SK-N-SH (cell line): ENCODE measurements at regions not wholly inside any gene's neighbourhood (a gene's known extent, or its start where the extent isn't known, plus 50 kb on each side); places are given as distances from the start of the nearest gene placed in this dataset.

Source experiments
- CTCF ChIA-PET: fragments of 300-600, 350-600 bp; formaldehyde crosslinking; extraction: SDS; loops from one replicate; lab custom pipeline; 2021; lab: Yijun Ruan, JAX
- POLR2A ChIA-PET: fragments of 350-600 bp; sonication (Branson Sonifier 250); formaldehyde crosslinking; extraction: SDS; loops from one replicate; lab custom pipeline; 2020; ENCODE audit warnings: antibody characterized with exemption, inconsistent platforms; lab: Yijun Ruan, JAX
- DNase-seq: peaks from one replicate; pipeline ENCODE4 v3.0.0; 2012
- H2AFZ ChIP-seq: fragments of 200-600 bp; sonication (generic); 2 replicates; pipeline ENCODE4 v1.8.1; 2016; ENCODE audit warnings: antibody characterized with exemption, mild to moderate bottlenecking, low read depth
- H3F3A ChIP-seq: fragments of 200-600 bp; sonication (generic); replicated peaks from 2 replicates; pipeline ENCODE3; 2016; ENCODE audit warnings: antibody characterized with exemption, mild to moderate bottlenecking; ENCODE audit not compliant: insufficient read depth
- H3K27ac ChIP-seq, 2 experiments: fragments of 200-500 bp in 1 of 2; fragments of 200-600 bp in 1 of 2; sonication (Bioruptor generic) in 1 of 2; sonication (generic), shearing (Covaris generic) in 1 of 2; 2 replicates each; pipeline versions ENCODE4 v1.5.1 to v1.6.1; 2014 to 2016; ENCODE audit warnings: low read depth in 2 of 2, inconsistent platforms in 1 of 2, low read length in 1 of 2, mild to moderate bottlenecking in 1 of 2, mixed read lengths in 1 of 2
- H3K27me3 ChIP-seq: fragments of 200-600 bp; sonication (generic), shearing (Covaris generic); 2 replicates; pipeline ENCODE4 v1.6.1; 2016; ENCODE audit warnings: mixed run types; ENCODE audit not compliant: insufficient read depth
- H3K36me3 ChIP-seq, 2 experiments: fragments of 200-500 bp in 1 of 2; fragments of 200-600 bp in 1 of 2; sonication (Bioruptor generic) in 1 of 2; sonication (generic) in 1 of 2; replicated peaks in 1 of 2; 2 replicates each; pipeline versions ENCODE3 to v1.5.1; 2014 to 2016; ENCODE audit warnings: low read length in 1 of 2, mild to moderate bottlenecking in 1 of 2; ENCODE audit not compliant: insufficient read depth in 2 of 2, control insufficient read depth in 1 of 2
- H3K4me1 ChIP-seq, 2 experiments: fragments of 200-500 bp in 1 of 2; fragments of 200-600 bp in 1 of 2; sonication (Bioruptor generic) in 1 of 2; sonication (generic), shearing (Covaris generic) in 1 of 2; 2 replicates each; pipeline versions ENCODE4 v1.5.1 to v1.6.1; 2014 to 2016; ENCODE audit warnings: low read depth in 1 of 2, low read length in 1 of 2, mixed run types in 1 of 2; ENCODE audit not compliant: insufficient read depth in 2 of 2, control insufficient read depth in 1 of 2
- H3K4me2 ChIP-seq: fragments of 200-600 bp; sonication (generic), shearing (Covaris generic); 2 replicates; pipeline ENCODE4 v1.6.1; 2017; ENCODE audit warnings: mixed run types
- H3K4me3 ChIP-seq, 2 experiments: fragments of 200-500 bp in 1 of 2; fragments of 200-600 bp in 1 of 2; sonication (Bioruptor generic) in 1 of 2; sonication (generic), shearing (Covaris generic) in 1 of 2; 2 replicates each; pipeline versions ENCODE4 v1.5.1 to v1.8.1; 2014 to 2016; ENCODE audit warnings: low read depth in 2 of 2, inconsistent platforms in 1 of 2, low read length in 1 of 2, mild to moderate bottlenecking in 1 of 2, mixed read lengths in 1 of 2, moderate library complexity in 1 of 2
- H3K79me2 ChIP-seq: fragments of 200-600 bp; sonication (generic); 2 replicates; pipeline ENCODE4 v1.8.1; 2017; ENCODE audit warnings: mild to moderate bottlenecking; ENCODE audit not compliant: insufficient read depth
- H3K9ac ChIP-seq: fragments of 200-600 bp; sonication (generic); 2 replicates; pipeline ENCODE4 v1.6.1; 2017; ENCODE audit warnings: mixed run types
- H3K9me2 ChIP-seq: fragments of 200-600 bp; sonication (generic); 2 replicates; pipeline ENCODE4 v1.6.1; 2017; ENCODE audit warnings: mixed run types
- H3K9me3 ChIP-seq: fragments of 200-600 bp; sonication (generic); 2 replicates; pipeline ENCODE4 v1.6.1; 2017; ENCODE audit warnings: mixed run types, mild to moderate bottlenecking, moderate library complexity
- H4K20me1 ChIP-seq: fragments of 200-600 bp; sonication (generic); 2 replicates; pipeline ENCODE4 v1.6.1; 2017; ENCODE audit warnings: mild to moderate bottlenecking, mixed run types; ENCODE audit not compliant: insufficient read depth
- CTCF ChIP-seq: fragments of 200-600 bp; sonication (generic); IDR thresholded peaks from 2 replicates; pipeline ENCODE4 v1.6.1; 2017; ENCODE audit warnings: antibody characterized with exemption, mild to moderate bottlenecking, moderate library complexity
- ELF1 ChIP-seq: IDR thresholded peaks from 2 replicates; pipeline ENCODE4 v1.4.0; 2012
- EP300 ChIP-seq, 2 experiments: IDR thresholded peaks; 2 replicates each; pipeline versions ENCODE4 v1.4.0 to v1.6.1; 2012; ENCODE audit warnings: borderline replicate concordance in 1 of 2, low read depth in 1 of 2, low read length in 1 of 2
- EZH2phosphoT487 ChIP-seq: fragments of 200-600 bp; sonication (generic); IDR thresholded peaks from 2 replicates; pipeline ENCODE4 v1.6.1; 2017; ENCODE audit warnings: low read depth, mixed run types, mild to moderate bottlenecking, antibody characterized with exemption, moderate library complexity, borderline replicate concordance
- GATA2 ChIP-seq: sonication (generic); formaldehyde crosslinking; IDR thresholded peaks from 2 replicates; pipeline ENCODE4 v1.5.0; 2020; ENCODE audit warnings: mild to moderate bottlenecking, missing genetic modification reagents
- IRF3 ChIP-seq: fragments of 150-350 bp; IDR thresholded peaks from 2 replicates; pipeline ENCODE4 v1.6.1; 2016; ENCODE audit warnings: mild to moderate bottlenecking, low read depth, low read length
- JUND ChIP-seq: IDR thresholded peaks from 2 replicates; pipeline ENCODE4 v1.4.0; 2012
- MAX ChIP-seq: IDR thresholded peaks from 2 replicates; pipeline ENCODE4 v1.4.0; 2012; ENCODE audit warnings: low read depth
- MXI1 ChIP-seq: IDR thresholded peaks from 2 replicates; pipeline ENCODE4 v1.6.1; 2012; ENCODE audit warnings: mild to moderate bottlenecking, low read depth, low read length, improper control_type of control experiment
- RAD21 ChIP-seq: IDR thresholded peaks from 2 replicates; pipeline ENCODE4 v1.6.1; 2012; ENCODE audit warnings: mild to moderate bottlenecking, low read length
- REST ChIP-seq: IDR thresholded peaks from 2 replicates; pipeline ENCODE4 v1.6.1; 2012; ENCODE audit warnings: mild to moderate bottlenecking, low read depth, low read length, moderate library complexity
- TAF1 ChIP-seq: IDR thresholded peaks from 2 replicates; pipeline ENCODE4 v1.6.1; 2012; ENCODE audit warnings: low read depth, mild to moderate bottlenecking, low read length, moderate library complexity, borderline replicate concordance
- TCF12 ChIP-seq: IDR thresholded peaks from 2 replicates; pipeline ENCODE4 v1.4.0; 2012
- USF1 ChIP-seq: IDR thresholded peaks from 2 replicates; pipeline ENCODE4 v1.4.0; 2012; ENCODE audit warnings: low read depth, borderline replicate concordance
- WGBS: methylation state at CpG from one replicate; pipeline ENCODE4 v1.1.6; 2017; ENCODE audit warnings: low lambda C conversion rate; 5-methylcytosine and 5-hydroxymethylcytosine counted together

- H3K36me3 ChIP-seq = no peaks in the 10 kb centered on the region
- H3K4me2 ChIP-seq = no peak overlapping the region
- H3K9ac ChIP-seq = no peak overlapping the region
- H2AFZ ChIP-seq = no peak overlapping the region
- no peaks in the 10 kb centered on the region for H3K9me2 ChIP-seq
- no peak overlapping the region for H3K4me3 ChIP-seq
- no peaks in the 10 kb centered on the region for H4K20me1 ChIP-seq
- TF ChIP-seq CTCF = no peak
- no peak for TF ChIP-seq JUND
- no peak for TF ChIP-seq MAX
- TF ChIP-seq RAD21 = no peak
- TF ChIP-seq GATA2 (CRISPR knock-in tag) = no peak
- ChIA-PET CTCF (interaction anchor here (0.6 to 1.1 kb wide), 2 partner anchors 13 to 707 kb away, joined by 3 read pairs; no protein-coding TSS in a partner anchor), POLR2A (no interaction called here)
- no peak for DNase-seq
- no peaks in the 10 kb centered on the region for H3K79me2 ChIP-seq
- H3K27ac ChIP-seq = no peak overlapping the region
- H3K4me1 ChIP-seq = no peaks in the 10 kb centered on the region
- H3F3A ChIP-seq = no peaks in the 10 kb centered on the region
- no peaks in the 10 kb centered on the region for H3K27me3 ChIP-seq
- 23% methylated on average over 2 of the region's 2 CpGs for WGBS
- H3K9me3 ChIP-seq = no peaks in the 10 kb centered on the region
Measured at GRCh38 chr13:103528437-103528836, 462.2 kb upstream of the SLC10A2 start.

- ChIA-PET POLR2A (no interaction called here), CTCF (no interaction called here)
- H3K9me2 ChIP-seq = no peaks in the 10 kb centered on the region
- H3K27me3 ChIP-seq = no peaks in the 10 kb centered on the region
- H3K4me3 ChIP-seq = no peak overlapping the region
- no peaks in the 10 kb centered on the region for H3K4me1 ChIP-seq
- H3K9ac ChIP-seq = no peak overlapping the region
- DNase-seq = no peak
- H3K79me2 ChIP-seq = no peaks in the 10 kb centered on the region
- no peak overlapping the region for H3K4me2 ChIP-seq
- no peak for TF ChIP-seq IRF3
- TF ChIP-seq REST = no peak
- no peak for TF ChIP-seq EP300 (IDR thresholded peaks at IDR 0.05; ENCODE audit: borderline replicate concordance in 1 of 2, low read depth in 1 of 2, low read length in 1 of 2)
- no peak for TF ChIP-seq TAF1
- TF ChIP-seq GATA2 (CRISPR knock-in tag) = no peak
- no peak for TF ChIP-seq ELF1
- TF ChIP-seq TCF12 = no peak
- TF ChIP-seq USF1 = no peak
- no peak for TF ChIP-seq MXI1
- TF ChIP-seq EZH2phosphoT487 = no peak
- no peak for TF ChIP-seq CTCF
- no peak overlapping the region for H3K27ac ChIP-seq
- H3F3A ChIP-seq = no peaks in the 10 kb centered on the region
- WGBS = 50% methylated on average over 1 of the region's 1 CpG
- H2AFZ ChIP-seq = no peak overlapping the region
- no peaks in the 10 kb centered on the region for H4K20me1 ChIP-seq
- no peaks in the 10 kb centered on the region for H3K9me3 ChIP-seq
- no peaks in the 10 kb centered on the region for H3K36me3 ChIP-seq
Measured at GRCh38 chr13:103525530-103525929, 459.3 kb upstream of the SLC10A2 start.
